Jurkat, Clone E6-1 (cell line): ENCODE measurements at regions not wholly inside any gene's neighbourhood (a gene's known extent, or its start where the extent isn't known, plus 50 kb on each side); places are given as distances from the start of the nearest gene placed in this dataset.
"Not testable (repeated sequence)": the region's sequence is repeated elsewhere in the genome, so short reads cannot be mapped to it uniquely, and the experiment has no call there.

Source experiments
- DNase-seq: peaks from one replicate; pipeline ENCODE4 v3.0.0-alpha.2; 2011; ENCODE audit warnings: low read depth, low spot score
- H3K4me3 ChIP-seq: 2 replicates; pipeline ENCODE4 v1.5.1; 2011; ENCODE audit warnings: mild to moderate bottlenecking, low read length, control low read depth, moderate library complexity

GRCh38 chr13:107650081-107650701 lies 565.1 kb downstream of the LIG4 start:
- peak; percentile 49 for DNase-seq
- H3K4me3 ChIP-seq: no peak overlapping the region

DNA sequence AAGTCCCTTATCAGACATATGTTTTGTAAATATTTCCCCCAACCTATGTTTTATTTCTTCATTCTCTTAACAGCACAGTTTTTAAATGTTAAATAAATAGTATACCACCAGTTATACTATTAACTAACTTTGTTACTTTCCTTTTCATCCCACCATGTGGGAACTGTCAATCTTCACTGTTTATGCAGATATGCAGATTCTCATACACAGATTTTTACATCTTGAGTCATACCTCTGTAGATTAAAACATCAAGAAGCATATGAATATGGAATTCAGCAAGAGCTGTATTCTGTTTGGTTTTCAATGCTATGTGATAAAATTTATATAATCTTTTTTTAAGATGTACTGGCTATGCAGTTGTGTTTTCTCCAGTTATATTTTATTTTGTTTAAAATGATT lies 566.3 kb downstream of the LIG4 start:
- H3K4me3 ChIP-seq: no peak overlapping the region
- no peak for DNase-seq

GRCh38 chr13:107644136-107644535 lies 571.2 kb downstream of the LIG4 start:
- no peak overlapping the region for H3K4me3 ChIP-seq
- no peak for DNase-seq

DNA sequence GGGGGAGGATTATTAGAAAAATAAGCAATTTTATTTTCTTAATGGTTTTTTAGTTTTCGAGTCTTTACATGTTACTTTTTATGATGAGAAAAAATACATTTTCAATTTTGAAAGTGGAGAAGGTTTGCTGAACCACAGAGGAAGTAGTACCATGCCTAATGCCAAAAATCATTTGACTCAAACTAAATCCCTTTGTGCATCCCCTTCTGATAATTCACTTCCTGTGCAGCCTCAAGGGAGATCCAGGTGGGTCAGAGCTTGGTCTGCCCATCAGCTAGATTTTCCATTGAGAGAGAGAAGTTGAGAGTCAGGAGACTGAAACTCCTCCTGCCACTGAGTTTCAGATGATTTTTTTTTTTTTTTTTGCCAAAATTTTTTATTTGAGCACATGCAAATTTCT lies 571.7 kb downstream of the LIG4 start:
- no peak for DNase-seq

DNA sequence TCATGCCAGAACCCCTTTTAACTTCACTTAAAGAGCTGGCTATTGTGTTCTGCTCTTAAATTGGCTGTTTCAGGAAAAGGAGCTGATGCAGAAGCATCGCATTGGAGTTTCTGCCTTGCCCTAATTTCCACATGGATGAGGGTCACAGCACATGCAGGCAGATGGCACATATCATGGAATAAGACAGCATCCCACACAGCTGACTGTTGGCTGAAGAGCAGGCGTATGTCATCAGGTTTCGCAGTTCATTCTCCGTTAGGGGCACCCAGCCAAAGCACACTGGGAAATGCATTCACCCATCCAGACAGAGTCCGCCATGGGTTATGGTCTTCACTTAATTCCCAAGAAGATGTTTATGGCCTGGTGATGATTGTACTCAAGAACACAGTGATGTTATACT lies 572.5 kb downstream of the LIG4 start:
- no peak overlapping the region for H3K4me3 ChIP-seq
- DNase-seq: no peak

More for the DNA sequence above, 571.7 kb downstream of the LIG4 start:
- no peak overlapping the region for H3K4me3 ChIP-seq

DNA sequence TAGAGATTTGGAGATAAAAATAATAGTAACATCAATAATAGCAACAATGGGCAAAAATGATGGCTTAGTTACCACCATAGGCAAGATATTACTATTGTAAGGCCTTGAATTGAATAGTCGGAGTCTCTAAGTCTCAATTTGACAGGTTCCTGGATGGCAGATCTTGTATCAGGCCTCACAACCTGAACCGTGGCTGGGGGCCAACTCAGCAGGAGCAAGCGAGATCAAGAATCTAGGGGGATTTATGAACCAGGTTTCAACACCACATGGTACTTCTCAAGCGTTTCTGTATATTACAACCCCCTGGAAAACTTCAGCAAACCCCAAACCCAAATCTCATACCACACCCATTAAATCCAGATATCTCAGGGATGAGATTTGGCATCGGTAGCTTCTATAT lies 573.8 kb downstream of the LIG4 start:
- no peak overlapping the region for H3K4me3 ChIP-seq

GRCh38 chr13:107625648-107626047 lies 589.7 kb downstream of the LIG4 start:
- DNase-seq: no peak
- no peak overlapping the region for H3K4me3 ChIP-seq

More for the DNA sequence above, 573.8 kb downstream of the LIG4 start:
- DNase-seq: no peak

- no peak overlapping the region for H3K4me3 ChIP-seq
- DNase-seq: no peak
Measured at GRCh38 chr13:107617527-107617926, 597.8 kb downstream of the LIG4 start.

- DNase-seq: no peak
- no peak overlapping the region for H3K4me3 ChIP-seq
Measured at GRCh38 chr13:107612376-107612775, 603.0 kb downstream of the LIG4 start.

DNA sequence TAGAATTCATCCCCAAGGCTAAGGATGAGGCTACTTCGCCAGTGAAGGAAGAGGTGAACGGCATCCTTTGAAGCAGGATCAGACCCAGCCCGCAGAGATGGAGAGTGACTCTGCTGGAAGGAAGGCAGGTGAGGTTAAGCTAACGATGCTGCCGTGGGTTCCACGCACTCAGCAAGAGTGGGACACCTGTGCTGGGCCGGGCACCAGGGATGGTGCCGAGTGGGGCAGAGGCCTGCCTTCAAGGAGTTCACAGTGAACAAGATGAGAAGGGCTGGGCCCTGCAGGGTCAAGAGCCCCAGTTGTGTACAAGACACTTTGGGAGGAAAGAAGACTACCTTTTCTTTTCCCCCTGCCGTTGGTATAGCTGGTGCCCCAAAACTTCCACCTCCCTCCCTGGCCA lies 606.6 kb downstream of the LIG4 start:
- no peak overlapping the region for H3K4me3 ChIP-seq
- no peak for DNase-seq

GRCh38 chr13:107600971-107601370 lies 614.4 kb downstream of the LIG4 start:
- no peak for DNase-seq
- H3K4me3 ChIP-seq: no peak overlapping the region

- DNase-seq, H3K4me3 ChIP-seq: not testable (repeated sequence)
Measured at GRCh38 chr13:107596306-107596705, 619.0 kb downstream of the LIG4 start.

GRCh38 chr13:107590556-107590955 lies 624.8 kb downstream of the LIG4 start:
- no peak overlapping the region for H3K4me3 ChIP-seq
- no peak for DNase-seq

GRCh38 chr13:107587681-107588080 lies 627.7 kb downstream of the LIG4 start:
- no peak for DNase-seq
- no peak overlapping the region for H3K4me3 ChIP-seq

GRCh38 chr13:107586216-107586615 lies 629.1 kb downstream of the LIG4 start:
- H3K4me3 ChIP-seq: no peak overlapping the region
- no peak for DNase-seq

DNA sequence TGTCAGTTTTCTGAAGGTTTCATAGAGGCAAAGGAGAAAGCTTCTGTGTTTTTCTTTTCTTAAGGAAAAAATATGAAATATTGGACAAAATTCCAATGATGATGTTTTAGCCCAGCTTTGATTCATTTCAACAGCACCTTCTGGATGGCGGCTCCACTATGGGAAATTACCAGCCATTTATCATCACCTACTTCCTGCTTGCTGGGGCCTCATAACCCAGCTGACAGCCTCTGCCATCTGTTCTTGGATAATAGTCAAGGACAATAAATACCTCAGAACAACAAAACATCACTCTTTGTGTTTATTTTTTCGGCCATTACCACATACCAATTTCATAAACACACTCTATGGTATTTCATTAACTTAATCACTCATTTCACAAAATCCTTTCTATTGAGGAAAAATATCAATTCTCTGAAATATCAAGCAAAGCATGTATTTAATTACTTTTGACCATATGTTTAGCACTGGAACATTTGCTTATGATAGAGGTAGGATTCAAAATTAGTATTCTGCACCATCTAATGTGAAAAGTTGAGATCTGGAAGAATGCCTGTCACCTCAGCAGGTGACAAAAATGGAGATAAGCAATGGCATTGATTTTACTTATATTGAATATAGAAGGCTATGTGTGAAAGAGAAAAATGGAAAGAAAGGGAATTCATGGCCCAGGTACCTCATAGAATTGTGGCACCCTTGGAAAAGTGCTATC lies 629.7 kb downstream of the LIG4 start:
- DNase-seq: no peak
- no peak overlapping the region for H3K4me3 ChIP-seq

DNA sequence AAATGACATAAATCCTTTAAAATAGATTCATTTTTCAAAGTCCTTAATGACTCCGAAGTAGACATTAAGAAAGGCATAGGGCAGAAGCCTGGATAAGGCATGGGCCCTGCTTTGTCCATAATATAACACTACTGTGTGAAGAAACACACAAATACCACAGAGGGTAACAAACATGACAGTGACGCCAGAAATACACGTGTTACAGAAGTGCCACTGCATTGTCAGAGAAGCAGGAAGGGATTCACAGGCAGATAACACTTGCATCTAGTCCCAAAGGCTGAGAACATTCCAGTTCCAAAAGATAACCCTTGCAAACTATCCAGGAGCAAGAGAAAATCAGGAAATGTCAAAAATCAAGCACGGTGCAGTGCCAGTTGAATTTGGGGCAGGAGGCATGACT lies 633.2 kb downstream of the LIG4 start:
- DNase-seq: no peak
- no peak overlapping the region for H3K4me3 ChIP-seq

- no peak for DNase-seq
- H3K4me3 ChIP-seq: no peak overlapping the region
Measured at GRCh38 chr13:107580741-107581412, 634.5 kb downstream of the LIG4 start.

GRCh38 chr13:107576430-107576829 lies 638.9 kb downstream of the LIG4 start:
- H3K4me3 ChIP-seq: no peak overlapping the region
- DNase-seq: no peak

- no peak overlapping the region for H3K4me3 ChIP-seq
- no peak for DNase-seq
Measured at GRCh38 chr13:107574517-107575210, 640.7 kb downstream of the LIG4 start.
